Smooth muscle cell (in vitro differentiated cells): ENCODE measurements at regions not wholly inside any gene's neighbourhood (a gene's known extent, or its start where the extent isn't known, plus 50 kb on each side); places are given as distances from the start of the nearest gene placed in this dataset.
A peak's percentile ranks its signal among the peaks of the same experiment; 100 is the strongest.

Source experiments
- DNase-seq: peaks from one replicate; lab custom pipeline; 2025; ENCODE audit not compliant: unreplicated experiment; lab: John Stamatoyannopoulos, UW
- H2AFZ ChIP-seq: fragments of 200-600 bp; sonication (generic); 2 replicates; pipeline ENCODE4 v1.6.0; 2016; ENCODE audit warnings: antibody characterized with exemption, low read depth, mild to moderate bottlenecking
- H3F3A ChIP-seq: fragments of 200-600 bp; sonication (generic); 2 replicates; pipeline ENCODE4 v1.6.0; 2017; ENCODE audit warnings: antibody characterized with exemption, low read depth
- H3K27ac ChIP-seq: fragments of 200-600 bp; sonication (generic); 2 replicates; pipeline ENCODE4 v1.5.1; 2016; ENCODE audit warnings: low read depth, mild to moderate bottlenecking
- H3K27me3 ChIP-seq: fragments of 200-600 bp; sonication (generic); 2 replicates; pipeline ENCODE4 v1.6.1; 2016; ENCODE audit warnings: low read depth, mild to moderate bottlenecking
- H3K36me3 ChIP-seq: fragments of 200-600 bp; sonication (generic); 2 replicates; pipeline ENCODE4 v1.5.1; 2016; ENCODE audit warnings: low read depth
- H3K4me1 ChIP-seq: fragments of 200-600 bp; sonication (generic); 2 replicates; pipeline ENCODE4 v1.5.1; 2016; ENCODE audit warnings: low read depth
- H3K4me2 ChIP-seq: fragments of 200-600 bp; sonication (generic); 2 replicates; pipeline ENCODE4 v1.6.0; 2016; ENCODE audit warnings: mild to moderate bottlenecking
- H3K4me3 ChIP-seq: fragments of 200-600 bp; sonication (generic); 2 replicates; pipeline ENCODE4 v1.5.1; 2016; ENCODE audit warnings: mild to moderate bottlenecking
- H3K79me2 ChIP-seq: fragments of 200-600 bp; sonication (generic); 2 replicates; pipeline ENCODE4 v1.6.0; 2016; ENCODE audit warnings: low read depth, mild to moderate bottlenecking
- H3K9ac ChIP-seq: fragments of 200-600 bp; sonication (generic); 2 replicates; pipeline ENCODE4 v1.6.0; 2016; ENCODE audit warnings: low read depth
- H3K9me3 ChIP-seq: fragments of 200-600 bp; sonication (generic); replicated peaks from 2 replicates; pipeline ENCODE4 v1.5.1; 2016; ENCODE audit warnings: low read depth
- H4K20me1 ChIP-seq: fragments of 200-600 bp; sonication (generic); 2 replicates; pipeline ENCODE4 v1.6.0; 2016; ENCODE audit warnings: low read depth
- CTCF ChIP-seq: fragments of 200-600 bp; sonication (generic); IDR thresholded peaks from 2 replicates; pipeline ENCODE4 v1.5.1; 2017; ENCODE audit warnings: borderline replicate concordance, mild to moderate bottlenecking, antibody characterized with exemption; ENCODE audit not compliant: insufficient read depth, poor library complexity, severe bottlenecking
- WGBS: methylation state at CpG from one replicate; pipeline ENCODE4 v1.1.7; 2016; ENCODE audit warnings: low lambda C conversion rate; 5-methylcytosine and 5-hydroxymethylcytosine counted together

GRCh38 chr6:77298283-77298682 lies 165.0 kb downstream of the HTR1B start:
- no peaks in the 10 kb centered on the region for H3K9me3 ChIP-seq
- no peak overlapping the region for H3K9ac ChIP-seq
- H3K27ac ChIP-seq, result no peak overlapping the region
- WGBS, result 75% methylated on average over 1 of the region's 1 CpG
- H3K4me2 ChIP-seq, result no peak overlapping the region
- H3F3A ChIP-seq, result no peaks in the 10 kb centered on the region
- no peaks in the 10 kb centered on the region for H3K27me3 ChIP-seq
- no peaks in the 10 kb centered on the region for H3K4me1 ChIP-seq
- H2AFZ ChIP-seq, result no peak overlapping the region
- no peak for DNase-seq
- no peaks in the 10 kb centered on the region for H3K79me2 ChIP-seq
- H3K36me3 ChIP-seq, result no peaks in the 10 kb centered on the region
- no peak for TF ChIP-seq CTCF
- H3K4me3 ChIP-seq, result no peak overlapping the region
- H4K20me1 ChIP-seq, result no peaks in the 10 kb centered on the region

GRCh38 chr6:77292564-77293546 lies 170.4 kb downstream of the HTR1B start:
- Histone ChIP-seq H3K4me1 (no peaks in the 10 kb centered on the region), H3K27ac (peak overlapping the region; percentile 31), H3K9me3 (no peaks in the 10 kb centered on the region), H4K20me1 (no peaks in the 10 kb centered on the region), H3K27me3 (no peaks in the 10 kb centered on the region), H3K4me3 (no peak overlapping the region), H3K4me2 (peak overlapping the region; percentile 38), H3F3A (no peaks in the 10 kb centered on the region), H3K79me2 (no peaks in the 10 kb centered on the region), H2AFZ (no peak overlapping the region), H3K9ac (no peak overlapping the region), H3K36me3 (no peaks in the 10 kb centered on the region)
- DNase-seq, result no peak
- 38% methylated on average over 7 of the region's 7 CpGs for WGBS
- no peak for TF ChIP-seq CTCF

GRCh38 chr6:77290798-77291197 lies 172.5 kb downstream of the HTR1B start:
- DNase-seq, result no peak
- H3K27ac ChIP-seq, result no peak overlapping the region
- H3K27me3 ChIP-seq, result no peaks in the 10 kb centered on the region
- H3K4me1 ChIP-seq, result no peaks in the 10 kb centered on the region
- H3K9ac ChIP-seq, result no peak overlapping the region
- H3K9me3 ChIP-seq, result no peaks in the 10 kb centered on the region
- no peak overlapping the region for H3K4me3 ChIP-seq
- no peak for TF ChIP-seq CTCF
- no peaks in the 10 kb centered on the region for H3K79me2 ChIP-seq
- 100% methylated on average over 1 of the region's 1 CpG for WGBS
- no peaks in the 10 kb centered on the region for H3K36me3 ChIP-seq
- no peaks in the 10 kb centered on the region for H4K20me1 ChIP-seq
- no peaks in the 10 kb centered on the region for H3F3A ChIP-seq
- no peak overlapping the region for H3K4me2 ChIP-seq
- no peak overlapping the region for H2AFZ ChIP-seq
